D721Med (cell line): ENCODE measurements at regions not wholly inside any gene's neighbourhood (a gene's known extent, or its start where the extent isn't known, plus 50 kb on each side); places are given as distances from the start of the nearest gene placed in this dataset.
"Not testable (repeated sequence)": the region's sequence is repeated elsewhere in the genome, so short reads cannot be mapped to it uniquely, and the experiment has no call there.

Source experiments
- DNase-seq: peaks from one replicate; pipeline ENCODE4 v3.0.0; 2011; ENCODE audit warnings: low spot score; ENCODE audit not compliant: insufficient read length
- FAIRE-seq: peaks from 2 replicates; lab custom pipeline; 2011; peaks lifted over from hg19 to GRCh38; lab: Jason Lieb, UNC
- CTCF ChIP-seq: IDR thresholded peaks from 2 replicates; pipeline ENCODE4 v1.5.1; 2012; ENCODE audit warnings: mild to moderate bottlenecking, control low read depth; ENCODE audit not compliant: insufficient read depth; ENCODE audit errors: missing control alignments

GRCh38 chrX:40224658-40225057 lies 126.9 kb upstream of the BCOR start:
- no peak for TF ChIP-seq CTCF
- no peak for FAIRE-seq
- DNase-seq, result no peak

GRCh38 chrX:40222612-40223011 lies 124.9 kb upstream of the BCOR start:
- not testable (repeated sequence) for DNase-seq, FAIRE-seq

GRCh38 chrX:40213092-40213491 lies 115.3 kb upstream of the BCOR start:
- DNase-seq, result no peak
- no peak for TF ChIP-seq CTCF
- FAIRE-seq, result no peak

- TF ChIP-seq CTCF, result no peak
- no peak for FAIRE-seq
- DNase-seq, result no peak
These were observed 112.3 kb upstream of the BCOR start for GRCh38 chrX:40209951-40210617.

- no peak for FAIRE-seq
- DNase-seq, result no peak
- TF ChIP-seq CTCF, result no peak
These were observed 109.9 kb upstream of the BCOR start for GRCh38 chrX:40207626-40208025.

- FAIRE-seq (no peak), DNase-seq (peak; percentile 48)
- TF ChIP-seq CTCF, result no peak
These were observed 107.7 kb upstream of the BCOR start for GRCh38 chrX:40205471-40205870.

- FAIRE-seq (no peak), DNase-seq (no peak)
- no peak for TF ChIP-seq CTCF
These were observed 104.7 kb upstream of the BCOR start for GRCh38 chrX:40202456-40202855.
